ENCODE measurements at regions not wholly inside any gene's neighbourhood (a gene's known extent, or its start where the extent isn't known, plus 50 kb on each side); places are given as distances from the start of the nearest gene placed in this dataset.
"Not testable (repeated sequence)": the region's sequence is repeated elsewhere in the genome, so short reads cannot be mapped to it uniquely, and the experiment has no call there.

DNA sequence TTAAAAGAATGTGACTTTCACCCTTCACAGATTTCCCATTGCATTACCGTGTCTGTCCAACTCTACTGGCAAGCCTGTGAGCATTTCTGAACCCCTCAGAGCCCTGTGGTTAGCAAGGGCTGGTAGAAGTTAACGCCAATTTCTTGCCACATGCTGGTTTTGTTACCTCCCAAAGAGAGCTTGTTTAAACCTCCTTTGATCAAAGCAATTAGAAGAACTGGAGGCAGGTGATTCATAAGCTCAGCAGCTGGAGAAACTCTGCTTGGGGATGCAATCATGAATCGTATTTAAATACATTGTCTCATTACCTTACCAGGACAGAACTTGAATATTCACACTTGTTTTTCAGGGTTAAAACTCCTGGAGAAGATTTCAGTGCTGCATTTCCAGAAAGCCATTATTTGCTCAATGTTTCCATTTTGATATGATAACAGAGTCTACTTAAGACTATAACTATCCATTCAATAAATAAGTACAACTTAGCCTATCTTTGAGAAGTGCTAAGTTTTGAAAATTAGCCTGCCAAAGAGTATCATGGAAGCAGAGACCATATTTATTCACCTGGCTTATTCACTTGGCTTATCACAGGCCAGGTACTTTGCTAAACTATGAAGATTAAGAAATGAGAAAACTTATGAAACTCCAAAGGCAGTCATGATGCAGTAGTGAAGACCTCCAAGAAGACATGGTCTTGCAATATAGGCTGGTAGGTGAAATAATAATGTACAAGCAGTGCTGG, 292.8 kb downstream of the INSIG2 start:
- Mint-ChIP-seq H3K4me1 (ENCODE audit: low read depth) (no peaks in the 10 kb centered on the region), H3K27ac (no peak overlapping the region), H3K27me3 (peaks cover 8% of the 10 kb centered on the region), H3K4me3 (no peak overlapping the region), H3K36me3 (ENCODE audit: low read depth) (no peaks in the 10 kb centered on the region), H3K9me3 (no peaks in the 10 kb centered on the region)

DNA sequence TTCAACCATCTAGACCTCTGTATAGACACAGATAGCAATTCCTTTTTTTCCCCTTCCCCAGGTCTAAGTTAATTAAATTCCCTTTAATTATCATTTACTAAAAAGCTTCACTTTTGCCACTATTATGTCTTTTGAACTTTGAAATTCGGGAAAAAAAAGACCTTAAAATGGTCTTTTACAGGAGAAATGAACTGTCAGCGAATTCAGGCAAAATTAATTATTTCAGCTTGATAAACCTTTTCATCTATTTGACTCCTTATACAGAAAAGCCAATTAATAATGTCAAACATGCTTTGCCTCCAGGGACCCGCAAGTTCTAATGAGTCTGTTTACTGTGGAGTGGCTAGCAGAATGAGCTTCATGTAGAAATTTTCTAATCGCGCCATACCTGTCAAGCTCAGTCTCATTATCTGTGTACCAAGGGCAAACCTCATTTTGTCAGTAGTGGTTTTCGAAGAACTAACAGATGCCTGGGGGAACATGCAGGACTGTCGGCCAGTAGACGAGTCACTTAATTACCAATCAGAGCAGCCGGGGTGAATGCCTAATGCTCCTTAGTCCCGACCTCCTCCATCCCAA, 287.7 kb downstream of the INSIG2 start:
- no peak overlapping the region for H3K27ac Mint-ChIP-seq
- H3K4me3 Mint-ChIP-seq: no peak overlapping the region
- no peaks in the 10 kb centered on the region for H3K36me3 Mint-ChIP-seq (ENCODE audit: low read depth)
- H3K4me1 Mint-ChIP-seq (ENCODE audit: low read depth): no peaks in the 10 kb centered on the region
- no peaks in the 10 kb centered on the region for H3K9me3 Mint-ChIP-seq
- H3K27me3 Mint-ChIP-seq: peaks cover 7% of the 10 kb centered on the region

DNA sequence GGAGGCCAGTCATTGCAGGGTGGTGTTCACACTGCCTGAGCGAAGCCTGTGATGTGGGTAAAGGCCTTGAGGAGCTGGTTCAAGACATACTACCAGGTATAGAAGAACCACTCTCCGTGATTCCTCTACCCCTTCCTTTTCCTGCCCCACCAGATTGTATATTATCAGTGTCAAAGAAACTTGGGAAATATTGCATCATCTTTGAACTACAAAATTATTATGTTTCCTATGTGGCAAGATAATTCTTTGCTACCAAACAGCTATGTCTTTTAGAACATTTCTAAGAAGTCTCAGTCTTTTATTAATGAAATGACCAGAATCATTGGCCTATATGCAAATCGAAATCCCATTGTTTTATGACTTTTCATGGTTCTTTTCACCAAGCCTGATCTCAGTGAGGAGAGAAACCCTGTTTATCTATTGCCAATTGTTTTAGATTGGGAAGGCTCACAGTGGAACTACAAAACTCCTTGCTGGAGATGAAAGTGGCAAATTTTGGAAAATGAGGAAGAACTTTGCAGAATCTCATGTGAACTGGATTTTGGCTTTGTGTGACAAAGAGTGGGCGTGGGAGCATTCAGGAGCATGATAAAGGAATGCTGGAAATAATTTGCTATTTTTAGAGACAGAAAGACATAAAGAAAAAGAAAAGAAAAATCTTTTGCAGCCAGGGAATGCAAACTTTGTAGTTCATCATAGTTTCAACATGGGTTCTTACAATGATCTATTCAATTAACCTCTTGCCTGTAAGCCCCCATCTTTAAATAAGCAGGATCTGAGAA, 286.9 kb downstream of the INSIG2 start:
- H3K4me3 Mint-ChIP-seq: no peak overlapping the region
- H3K27me3 Mint-ChIP-seq: peaks cover 7% of the 10 kb centered on the region
- H3K27ac Mint-ChIP-seq: no peak overlapping the region
- no peaks in the 10 kb centered on the region for H3K4me1 Mint-ChIP-seq (ENCODE audit: low read depth)
- H3K9me3 Mint-ChIP-seq: no peaks in the 10 kb centered on the region
- H3K36me3 Mint-ChIP-seq (ENCODE audit: low read depth): no peaks in the 10 kb centered on the region

DNA sequence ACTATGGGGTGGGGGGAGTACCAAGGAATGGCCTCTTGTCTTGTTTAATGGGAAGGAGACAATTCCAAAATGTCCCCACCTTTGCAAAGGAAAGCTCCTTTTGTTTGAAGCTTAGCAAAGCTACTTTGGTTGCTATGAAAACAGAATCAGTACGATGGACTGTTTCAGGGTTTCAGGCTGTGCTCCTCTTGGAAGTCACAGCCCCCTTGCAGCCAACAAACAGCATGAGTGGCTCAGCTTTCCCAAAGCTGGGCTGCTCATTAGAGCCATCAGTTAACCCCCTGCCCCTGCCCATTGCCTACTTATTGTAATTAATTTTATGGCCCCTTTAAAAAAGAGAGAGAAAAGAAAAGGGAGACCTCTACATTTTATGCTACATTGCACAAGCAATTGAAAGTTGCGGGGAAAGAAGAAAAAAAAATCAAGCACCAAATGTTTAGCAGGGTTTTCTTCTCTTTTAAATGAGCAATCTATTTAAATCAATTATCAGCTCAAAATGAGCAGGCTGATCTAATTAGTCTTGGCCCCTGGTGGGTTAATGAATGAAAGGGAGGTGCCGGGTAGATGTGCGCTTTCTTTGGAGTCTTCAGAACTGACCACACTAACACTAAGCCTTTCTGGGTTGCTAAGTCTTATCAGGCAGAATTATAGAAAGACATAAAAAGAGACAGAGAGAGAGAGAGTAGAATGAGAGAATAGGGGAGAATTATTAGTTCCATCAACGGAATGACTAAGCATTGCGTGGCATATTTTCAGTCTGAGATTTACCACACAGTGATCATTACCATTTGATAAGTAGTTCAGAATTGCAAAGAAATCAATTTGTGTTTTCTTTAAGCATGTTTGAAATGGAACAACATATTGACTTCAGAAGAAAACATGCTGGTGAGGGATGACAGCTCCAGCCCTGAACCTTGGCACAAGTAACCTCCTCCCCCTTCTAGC, 284.9 kb downstream of the INSIG2 start:
- Mint-ChIP-seq H3K4me3 (no peak overlapping the region), H3K36me3 (ENCODE audit: low read depth) (no peaks in the 10 kb centered on the region), H3K27me3 (peaks cover 18% of the 10 kb centered on the region), H3K4me1 (ENCODE audit: low read depth) (no peaks in the 10 kb centered on the region), H3K27ac (no peak overlapping the region), H3K9me3 (no peaks in the 10 kb centered on the region)

DNA sequence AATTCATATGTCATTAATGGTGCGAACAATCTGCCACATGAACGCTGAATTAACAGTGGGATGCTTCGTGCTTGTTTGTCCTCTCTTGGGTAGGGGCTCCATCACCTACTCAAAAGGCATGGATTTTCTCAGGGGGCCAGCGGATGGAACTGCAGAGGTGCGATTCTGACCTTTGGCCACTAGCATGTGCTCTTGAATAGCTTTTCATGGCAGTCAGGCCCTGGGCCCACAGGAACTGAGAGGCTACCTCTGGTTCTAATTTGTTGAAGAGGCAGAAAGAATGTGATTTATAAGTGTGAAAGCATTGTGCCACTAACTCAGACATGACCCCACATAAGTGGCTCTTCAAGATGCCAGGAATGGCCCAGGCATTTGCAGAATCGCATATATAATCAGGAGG, 283.2 kb downstream of the INSIG2 start:
- Mint-ChIP-seq H3K4me3 (no peak overlapping the region), H3K27ac (no peak overlapping the region), H3K9me3 (no peaks in the 10 kb centered on the region), H3K36me3 (ENCODE audit: low read depth) (no peaks in the 10 kb centered on the region), H3K4me1 (ENCODE audit: low read depth) (no peaks in the 10 kb centered on the region), H3K27me3 (peaks cover 18% of the 10 kb centered on the region)

DNA sequence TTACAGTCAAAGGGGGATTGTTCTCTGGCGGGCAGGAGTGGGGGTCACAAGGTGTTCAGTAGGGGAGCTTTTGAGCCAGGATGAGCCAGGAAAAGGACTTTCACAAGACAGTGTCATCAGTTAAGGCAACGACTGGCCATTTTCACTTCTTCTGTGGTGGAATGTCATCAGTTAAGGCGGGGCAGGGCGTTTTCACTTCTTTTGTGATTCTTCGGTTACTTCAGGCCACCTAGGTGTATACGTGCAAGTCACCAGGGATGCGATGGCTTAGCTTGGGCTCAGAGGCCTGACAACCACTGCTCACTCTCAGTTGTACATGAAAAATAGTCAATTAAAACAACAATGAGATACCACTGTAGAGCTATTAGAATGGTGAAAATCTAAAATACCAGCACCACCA, 281.2 kb downstream of the INSIG2 start:
- H3K27ac Mint-ChIP-seq; H3K4me3 Mint-ChIP-seq; H3K9me3 Mint-ChIP-seq; H3K4me1 Mint-ChIP-seq (ENCODE audit: low read depth); H3K36me3 Mint-ChIP-seq (ENCODE audit: low read depth): not testable (repeated sequence)
- H3K27me3 Mint-ChIP-seq: peaks cover 28% of the 10 kb centered on the region

DNA sequence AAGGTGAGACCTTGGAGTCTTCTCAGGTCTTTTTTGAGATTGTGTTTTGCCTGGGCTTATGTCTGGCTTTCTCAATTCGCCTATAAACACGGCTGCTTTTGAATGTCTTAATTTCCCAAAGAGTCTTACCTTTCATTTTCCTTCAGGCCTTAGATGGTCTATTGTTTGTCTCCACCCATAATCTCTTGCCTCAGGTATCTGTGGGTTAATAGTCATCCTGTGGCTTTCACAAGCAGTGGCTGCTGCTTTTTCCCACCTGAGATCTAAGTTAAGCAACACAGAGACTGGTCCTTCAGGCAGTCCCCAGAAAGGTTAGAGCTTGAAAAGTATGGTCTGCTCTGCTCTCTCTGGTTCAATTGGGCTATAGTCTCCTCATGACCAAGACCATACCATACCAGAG, 275.3 kb downstream of the INSIG2 start:
- H3K4me3 Mint-ChIP-seq: no peak overlapping the region
- H3K4me1 Mint-ChIP-seq (ENCODE audit: low read depth): no peaks in the 10 kb centered on the region
- no peak overlapping the region for H3K27ac Mint-ChIP-seq
- no peaks in the 10 kb centered on the region for H3K36me3 Mint-ChIP-seq (ENCODE audit: low read depth)
- peaks cover 24% of the 10 kb centered on the region for H3K27me3 Mint-ChIP-seq
- H3K9me3 Mint-ChIP-seq: no peaks in the 10 kb centered on the region

DNA sequence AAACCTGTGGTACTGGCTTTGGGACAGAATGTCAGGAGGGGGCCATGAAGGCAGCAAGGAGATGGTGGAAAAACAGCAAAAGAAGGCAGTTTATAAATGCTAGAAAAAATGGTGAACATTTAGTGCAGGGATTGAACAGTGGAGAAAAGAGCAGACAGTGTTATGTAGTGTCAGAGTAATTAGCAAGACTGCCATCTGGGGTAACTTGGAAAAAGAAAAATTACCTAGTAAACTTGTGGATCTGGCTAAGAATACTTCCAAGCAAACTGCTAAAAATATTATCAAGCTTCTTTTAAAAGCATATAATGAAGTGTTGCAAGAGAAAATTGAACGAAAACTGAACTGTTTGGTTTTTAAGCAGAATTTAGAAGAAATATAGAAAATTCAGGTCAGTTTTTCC, 267.8 kb downstream of the INSIG2 start:
- Mint-ChIP-seq H3K27me3 (peaks cover 23% of the 10 kb centered on the region), H3K4me3 (no peak overlapping the region), H3K4me1 (ENCODE audit: low read depth) (no peaks in the 10 kb centered on the region), H3K27ac (no peak overlapping the region), H3K9me3 (no peaks in the 10 kb centered on the region), H3K36me3 (ENCODE audit: low read depth) (no peaks in the 10 kb centered on the region)

DNA sequence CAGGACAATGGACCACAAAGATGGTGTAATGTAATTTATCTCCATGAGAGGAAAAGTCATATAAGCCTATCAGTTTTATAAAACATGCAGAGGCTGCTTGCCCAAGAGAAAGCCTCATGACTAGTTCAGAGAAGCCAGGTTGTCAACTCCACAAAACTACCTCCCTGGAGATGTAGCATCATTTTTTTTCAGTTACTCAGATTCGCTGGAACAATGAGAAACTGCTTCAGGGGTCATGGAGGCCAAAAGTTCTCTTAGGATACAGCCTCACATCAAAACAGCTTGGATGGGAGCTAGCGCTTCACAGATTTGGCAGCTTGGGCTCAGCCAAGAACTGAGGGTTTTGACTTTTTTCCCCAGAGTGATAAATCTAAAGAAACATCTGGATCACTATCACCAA, 263.5 kb downstream of the INSIG2 start:
- Mint-ChIP-seq H3K9me3 (no peaks in the 10 kb centered on the region), H3K27me3 (peaks cover 30% of the 10 kb centered on the region), H3K36me3 (ENCODE audit: low read depth) (no peaks in the 10 kb centered on the region), H3K4me1 (ENCODE audit: low read depth) (no peaks in the 10 kb centered on the region), H3K4me3 (no peak overlapping the region), H3K27ac (no peak overlapping the region)

DNA sequence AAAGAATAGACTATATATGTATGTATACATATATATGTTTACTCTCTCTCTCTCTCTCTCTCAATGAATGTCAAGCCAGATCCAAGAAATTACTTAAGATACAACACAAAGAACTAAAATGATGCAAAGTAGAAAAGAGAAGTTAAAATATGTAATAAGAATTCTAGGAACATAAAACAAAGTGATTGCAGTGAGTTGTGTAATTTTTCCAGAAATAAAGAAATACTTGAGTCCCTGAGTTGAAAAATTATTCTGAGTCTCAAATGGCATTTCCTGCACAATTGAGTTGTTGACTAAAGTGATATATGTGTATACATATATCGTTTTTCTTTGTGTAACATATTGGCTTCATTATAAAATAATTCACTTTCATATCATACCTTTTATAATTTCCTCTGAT, 262.4 kb downstream of the INSIG2 start:
- H3K9me3 Mint-ChIP-seq: no peaks in the 10 kb centered on the region
- H3K4me1 Mint-ChIP-seq (ENCODE audit: low read depth): no peaks in the 10 kb centered on the region
- H3K4me3 Mint-ChIP-seq: no peak overlapping the region
- H3K27ac Mint-ChIP-seq: no peak overlapping the region
- peaks cover 30% of the 10 kb centered on the region for H3K27me3 Mint-ChIP-seq
- H3K36me3 Mint-ChIP-seq (ENCODE audit: low read depth): no peaks in the 10 kb centered on the region

DNA sequence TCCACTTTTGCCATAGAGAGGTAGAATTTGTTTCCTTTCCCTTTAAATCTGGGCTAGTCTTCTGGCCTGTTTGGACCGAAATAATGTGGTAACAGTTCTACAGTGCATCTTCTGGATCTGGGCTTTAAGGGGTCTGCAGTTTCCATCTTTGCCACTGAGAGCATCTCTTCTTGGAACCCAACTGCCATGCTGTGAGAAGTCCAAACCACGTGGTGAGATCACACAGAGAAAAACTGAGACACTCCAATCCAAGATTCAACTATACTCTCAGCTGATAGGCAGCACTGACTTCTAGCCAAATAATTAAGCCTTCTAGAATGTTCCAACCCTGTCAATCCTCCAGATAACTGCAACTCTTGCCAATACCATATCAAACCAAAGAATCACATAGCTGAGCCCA, 261.1 kb downstream of the INSIG2 start:
- no peak overlapping the region for H3K27ac Mint-ChIP-seq
- no peaks in the 10 kb centered on the region for H3K36me3 Mint-ChIP-seq (ENCODE audit: low read depth)
- H3K9me3 Mint-ChIP-seq: no peaks in the 10 kb centered on the region
- peaks cover 38% of the 10 kb centered on the region for H3K27me3 Mint-ChIP-seq
- H3K4me3 Mint-ChIP-seq: no peak overlapping the region
- no peaks in the 10 kb centered on the region for H3K4me1 Mint-ChIP-seq (ENCODE audit: low read depth)

DNA sequence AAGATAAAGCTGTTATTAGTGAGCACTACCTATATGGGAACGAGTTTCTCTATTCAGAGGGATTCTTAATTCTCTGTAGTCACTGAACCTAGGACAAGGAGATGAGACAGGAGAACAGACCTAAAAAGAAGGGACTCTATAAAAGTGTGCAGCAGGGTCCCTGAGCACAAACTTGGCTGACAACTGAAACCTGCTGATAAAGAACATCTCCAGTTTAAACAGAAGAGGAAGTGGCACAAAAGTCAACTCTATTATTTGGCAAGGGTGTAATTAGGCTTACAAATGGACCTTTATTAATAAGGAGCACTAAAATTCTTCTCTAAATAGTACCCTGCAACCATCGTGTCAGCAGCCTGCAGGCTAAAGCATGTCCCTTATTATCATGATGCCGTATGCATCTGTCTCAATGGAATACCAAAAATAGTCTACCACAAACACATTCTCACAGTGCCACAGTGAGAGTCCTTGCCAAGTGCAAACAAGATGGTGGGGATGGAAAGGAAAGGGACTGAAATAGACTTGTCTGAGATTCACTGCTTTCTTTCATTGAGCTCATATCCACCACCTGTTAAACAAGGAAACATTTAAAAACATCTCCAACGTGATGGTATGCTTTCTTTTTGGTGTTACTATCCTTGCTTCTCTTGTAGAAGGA, 260.2 kb downstream of the INSIG2 start:
- Mint-ChIP-seq H3K4me3 (no peak overlapping the region), H3K4me1 (ENCODE audit: low read depth) (no peaks in the 10 kb centered on the region), H3K36me3 (ENCODE audit: low read depth) (no peaks in the 10 kb centered on the region), H3K27me3 (peaks cover 39% of the 10 kb centered on the region), H3K27ac (no peak overlapping the region), H3K9me3 (no peaks in the 10 kb centered on the region)

DNA sequence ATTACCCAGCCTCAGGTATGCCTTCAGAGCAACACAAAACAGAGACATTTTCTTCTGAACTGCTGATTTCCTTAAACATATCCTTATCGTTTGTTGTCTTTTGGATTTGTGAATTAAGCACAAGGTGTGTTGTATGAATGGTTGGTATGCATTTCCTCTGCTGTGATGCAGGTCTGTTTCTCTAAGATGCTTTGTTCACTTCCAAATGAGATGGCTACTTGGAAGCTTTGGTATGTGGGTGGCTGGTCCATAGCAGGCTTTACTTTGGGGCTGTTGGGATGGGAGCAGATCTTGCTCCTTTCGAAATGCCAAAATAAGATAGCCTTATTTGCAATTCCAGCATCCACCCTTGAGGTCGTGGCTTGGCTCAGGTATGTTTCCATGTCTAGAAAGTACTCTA, 257.2 kb downstream of the INSIG2 start:
- H3K27me3 Mint-ChIP-seq: peaks cover 30% of the 10 kb centered on the region
- no peaks in the 10 kb centered on the region for H3K4me1 Mint-ChIP-seq (ENCODE audit: low read depth)
- no peak overlapping the region for H3K27ac Mint-ChIP-seq
- no peaks in the 10 kb centered on the region for H3K9me3 Mint-ChIP-seq
- H3K4me3 Mint-ChIP-seq: no peak overlapping the region
- H3K36me3 Mint-ChIP-seq (ENCODE audit: low read depth): no peaks in the 10 kb centered on the region

DNA sequence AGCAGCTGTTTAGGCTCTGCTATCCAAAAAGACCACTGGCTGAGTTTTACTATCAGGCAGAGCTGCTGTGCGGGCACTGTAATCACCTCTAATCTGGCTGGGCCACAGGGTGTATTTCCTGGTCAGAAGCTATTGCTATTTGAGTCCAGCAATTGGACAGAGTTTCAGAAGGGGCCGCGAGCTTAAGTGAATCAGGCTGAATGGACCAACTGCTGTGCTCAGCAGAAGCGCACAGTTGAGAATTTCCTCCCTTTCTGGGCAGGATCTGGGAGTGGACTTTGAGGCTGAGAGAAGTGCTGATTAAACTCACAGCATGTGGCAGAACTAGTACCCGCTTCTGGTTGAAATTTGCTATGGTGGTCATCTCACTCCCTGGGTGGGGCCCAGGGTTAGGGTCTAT, 251.8 kb downstream of the INSIG2 start:
- Mint-ChIP-seq H3K4me1 (ENCODE audit: low read depth) (no peaks in the 10 kb centered on the region), H3K4me3 (no peak overlapping the region), H3K27me3 (peaks cover 30% of the 10 kb centered on the region), H3K36me3 (ENCODE audit: low read depth) (no peaks in the 10 kb centered on the region), H3K27ac (no peak overlapping the region), H3K9me3 (peaks cover 18% of the 10 kb centered on the region)
